ENCODE measurements at regions not wholly inside any gene's neighbourhood (a gene's known extent, or its start where the extent isn't known, plus 50 kb on each side); places are given as distances from the start of the nearest gene placed in this dataset.

DNA sequence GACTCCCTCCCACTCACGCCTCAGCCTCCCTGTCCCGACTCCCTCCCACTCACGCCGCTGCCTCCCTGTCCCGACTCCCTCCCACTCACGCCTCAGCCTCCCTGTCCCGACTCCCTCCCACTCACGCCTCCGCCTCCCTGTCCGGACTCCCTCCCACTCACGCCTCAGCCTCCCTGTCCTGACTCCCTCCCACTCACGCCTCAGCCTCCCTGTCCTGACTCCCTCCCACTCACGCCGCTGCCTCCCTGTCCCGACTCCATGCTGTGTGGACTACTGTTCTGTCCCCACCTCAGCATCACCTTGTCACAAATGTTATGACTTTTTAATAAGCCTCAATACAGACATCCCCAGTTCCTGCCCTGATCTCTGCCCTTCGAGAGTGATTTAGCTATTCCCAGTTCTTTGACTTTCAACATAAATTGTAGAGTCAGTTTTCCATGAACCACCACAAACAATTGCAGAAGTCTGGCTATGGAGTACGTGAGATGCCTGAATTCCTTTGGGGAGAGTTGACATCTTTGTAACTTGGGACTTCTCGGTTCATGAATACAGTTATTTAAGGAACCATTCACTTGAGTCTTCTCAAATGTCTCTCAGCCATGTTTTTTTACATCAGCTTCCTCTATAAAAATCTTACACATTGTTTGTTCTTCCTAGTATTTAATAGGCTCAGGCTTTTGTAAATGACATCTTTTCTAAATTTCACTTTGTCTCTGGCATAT lies 71.9 kb downstream of the FOXL3 start:
- TF ChIP-seq, protein P1, sequence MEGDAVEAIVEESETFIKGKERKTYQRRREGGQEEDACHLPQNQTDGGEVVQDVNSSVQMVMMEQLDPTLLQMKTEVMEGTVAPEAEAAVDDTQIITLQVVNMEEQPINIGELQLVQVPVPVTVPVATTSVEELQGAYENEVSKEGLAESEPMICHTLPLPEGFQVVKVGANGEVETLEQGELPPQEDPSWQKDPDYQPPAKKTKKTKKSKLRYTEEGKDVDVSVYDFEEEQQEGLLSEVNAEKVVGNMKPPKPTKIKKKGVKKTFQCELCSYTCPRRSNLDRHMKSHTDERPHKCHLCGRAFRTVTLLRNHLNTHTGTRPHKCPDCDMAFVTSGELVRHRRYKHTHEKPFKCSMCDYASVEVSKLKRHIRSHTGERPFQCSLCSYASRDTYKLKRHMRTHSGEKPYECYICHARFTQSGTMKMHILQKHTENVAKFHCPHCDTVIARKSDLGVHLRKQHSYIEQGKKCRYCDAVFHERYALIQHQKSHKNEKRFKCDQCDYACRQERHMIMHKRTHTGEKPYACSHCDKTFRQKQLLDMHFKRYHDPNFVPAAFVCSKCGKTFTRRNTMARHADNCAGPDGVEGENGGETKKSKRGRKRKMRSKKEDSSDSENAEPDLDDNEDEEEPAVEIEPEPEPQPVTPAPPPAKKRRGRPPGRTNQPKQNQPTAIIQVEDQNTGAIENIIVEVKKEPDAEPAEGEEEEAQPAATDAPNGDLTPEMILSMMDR (IDR thresholded peaks at IDR 0.05; ENCODE audit: low read depth, low read length): no peak
- DNase-seq (ENCODE audit: low read depth, low spot score): no peak
- H3K4me3 ChIP-seq (ENCODE audit: low read depth, low read length): no peak overlapping the region
- in situ Hi-C loops (cut with HindIII; ENCODE audit: low sequenced_read_pairs): no loop called here

DNA sequence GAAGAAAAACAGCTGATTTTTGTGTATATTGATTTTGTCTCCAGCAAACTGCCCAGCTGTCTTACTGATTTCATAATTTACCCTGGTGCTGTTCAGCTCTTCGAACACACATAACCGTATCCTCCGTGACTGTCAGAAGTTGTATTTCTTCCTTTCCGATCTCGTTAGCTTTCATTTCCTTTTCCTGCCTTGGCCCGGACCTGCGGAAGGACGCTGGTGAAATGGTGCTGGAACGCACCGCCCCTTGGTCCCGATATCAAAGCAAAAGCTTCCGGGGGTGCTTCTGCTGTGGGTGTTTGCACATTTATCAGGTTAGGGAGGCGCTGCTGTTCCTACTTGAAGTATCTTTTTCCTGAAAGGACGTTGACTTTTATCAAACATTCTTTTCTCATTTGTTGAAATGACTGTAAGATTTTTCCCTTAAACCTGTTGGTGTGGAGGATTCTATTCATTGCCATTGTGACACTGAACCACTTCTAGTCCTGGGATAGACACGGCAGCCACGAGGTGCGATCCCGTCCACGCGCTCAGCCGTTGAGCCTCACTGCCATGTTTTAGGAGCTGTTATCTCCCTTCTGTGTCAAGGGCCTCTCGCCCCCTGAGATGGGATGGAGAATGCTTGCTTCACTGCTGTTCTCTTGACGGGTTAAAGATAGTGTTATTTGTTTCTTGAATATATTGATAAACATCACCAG lies 72.6 kb downstream of the FOXL3 start:
- in situ Hi-C loops (cut with HindIII; ENCODE audit: low sequenced_read_pairs): no loop called here

DNA sequence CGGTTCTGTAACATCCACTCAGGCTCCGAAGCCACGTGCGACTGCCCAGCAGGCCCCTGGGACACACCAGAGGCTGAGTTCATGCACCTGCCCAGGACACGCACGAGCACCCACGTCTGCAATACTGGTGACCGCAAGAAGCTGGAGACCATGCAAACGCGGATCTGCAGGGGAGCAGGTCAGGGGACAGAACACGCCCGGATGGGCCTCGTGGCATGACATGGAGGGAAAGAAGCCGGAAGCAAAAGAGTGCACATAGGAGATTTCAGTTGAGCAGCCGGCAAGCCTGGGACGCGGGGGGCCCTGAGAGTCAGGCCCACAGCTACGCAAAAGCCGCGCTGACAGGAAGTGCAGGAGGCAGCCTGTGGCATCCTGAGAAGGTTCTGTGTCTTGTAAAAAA lies 73.7 kb downstream of the FOXL3 start:
- DNase-seq (ENCODE audit: low read depth, low spot score): no peak
- no peak overlapping the region for H3K4me3 ChIP-seq (ENCODE audit: low read depth, low read length)
- in situ Hi-C loops (cut with HindIII; ENCODE audit: low sequenced_read_pairs): no loop called here

More for the DNA sequence above, 72.6 kb downstream of the FOXL3 start:
- no peak overlapping the region for H3K4me3 ChIP-seq (ENCODE audit: low read depth, low read length)
- TF ChIP-seq, protein P1 (IDR thresholded peaks at IDR 0.05; ENCODE audit: low read depth, low read length): no peak
- no peak for DNase-seq (ENCODE audit: low read depth, low spot score)

DNA sequence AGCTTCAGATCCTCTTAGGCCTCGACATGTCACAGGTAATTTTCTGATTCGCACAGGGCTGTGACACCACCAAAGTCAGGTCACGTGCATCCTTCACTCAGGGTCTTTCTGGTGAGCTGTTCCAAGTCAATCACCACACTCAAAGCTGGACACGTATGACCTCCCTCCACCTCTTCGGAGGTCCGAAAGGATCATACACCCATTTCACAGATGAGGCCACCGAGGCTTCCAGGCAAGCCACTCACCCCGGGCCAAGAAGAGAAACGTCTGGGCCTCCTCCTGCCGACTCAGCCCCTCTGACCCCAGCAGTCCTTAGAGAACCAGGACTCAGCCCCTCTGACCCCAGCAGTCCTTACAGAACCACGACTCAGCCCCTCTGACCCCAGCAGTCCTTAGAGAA lies 74.6 kb downstream of the FOXL3 start:
- TF ChIP-seq, protein P1 (IDR thresholded peaks at IDR 0.05; ENCODE audit: low read depth, low read length): no peak
- in situ Hi-C loops (cut with HindIII; ENCODE audit: low sequenced_read_pairs): no loop called here
- H3K4me3 ChIP-seq (ENCODE audit: low read depth, low read length): no peak overlapping the region
- no peak for DNase-seq (ENCODE audit: low read depth, low spot score)

More for the DNA sequence above, 73.7 kb downstream of the FOXL3 start:
- TF ChIP-seq, protein P1 (IDR thresholded peaks at IDR 0.05; ENCODE audit: low read depth, low read length): no peak

DNA sequence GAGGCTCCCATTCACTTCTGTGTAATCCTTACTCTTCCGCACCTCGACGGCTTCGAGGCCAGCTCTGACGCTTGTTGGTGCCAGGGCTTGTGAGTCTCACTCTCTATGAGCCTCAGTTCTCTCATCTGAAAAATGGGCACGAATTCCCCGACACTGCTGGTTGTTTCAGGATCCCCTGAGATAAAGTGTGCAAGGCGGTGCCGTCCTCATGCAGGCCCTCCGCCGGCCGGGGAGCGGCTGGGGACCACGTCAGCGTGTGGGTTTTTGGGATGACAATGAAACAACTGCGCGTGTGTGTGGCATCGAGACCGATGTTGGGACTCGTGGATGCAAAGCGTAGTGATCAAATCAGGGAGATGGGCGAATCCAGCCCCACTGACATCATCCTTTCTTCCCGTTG lies 75.6 kb downstream of the FOXL3 start:
- H3K4me3 ChIP-seq (ENCODE audit: low read depth, low read length): no peak overlapping the region
- no peak for DNase-seq (ENCODE audit: low read depth, low spot score)
- in situ Hi-C loops (cut with HindIII; ENCODE audit: low sequenced_read_pairs): no loop called here
- TF ChIP-seq, protein P1 (IDR thresholded peaks at IDR 0.05; ENCODE audit: low read depth, low read length): no peak

DNA sequence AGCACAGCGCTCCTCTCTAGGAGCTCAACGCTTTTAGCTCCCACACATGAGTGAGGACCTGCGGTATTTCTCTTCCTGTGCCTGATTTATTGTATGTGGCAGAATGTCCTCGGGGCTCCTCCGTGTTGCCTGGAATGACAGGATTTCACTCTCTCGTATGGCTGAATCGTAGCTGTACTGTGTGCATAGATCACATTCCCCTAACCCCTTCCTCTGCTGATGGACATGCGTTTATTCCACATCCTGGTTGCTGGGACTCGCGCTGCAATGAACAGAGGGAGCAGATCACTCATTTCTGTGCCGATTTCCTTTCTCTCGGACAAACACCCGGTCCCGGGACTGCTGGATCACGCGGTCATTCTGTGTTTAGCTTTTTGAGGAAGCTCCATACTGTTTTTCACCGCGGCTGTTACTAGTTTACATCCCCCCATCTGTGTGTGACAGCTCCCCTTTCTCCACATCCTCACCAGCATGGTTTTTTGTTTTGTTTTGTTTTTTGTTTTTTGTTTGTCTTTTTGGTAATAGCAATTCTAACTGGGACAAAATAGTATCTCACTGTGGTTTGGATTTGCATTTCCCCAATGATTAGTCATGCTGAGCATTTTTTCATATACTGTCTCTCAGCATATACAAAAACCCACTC lies 76.3 kb downstream of the FOXL3 start:
- TF ChIP-seq, protein P1 (IDR thresholded peaks at IDR 0.05; ENCODE audit: low read depth, low read length): no peak
- DNase-seq (ENCODE audit: low read depth, low spot score): no peak
- in situ Hi-C loops (cut with HindIII; ENCODE audit: low sequenced_read_pairs): no loop called here
- no peak overlapping the region for H3K4me3 ChIP-seq (ENCODE audit: low read depth, low read length)

Measured in astrocyte of the spinal cord (primary cell).